ENCODE measurements at regions not wholly inside any gene's neighbourhood (a gene's known extent, or its start where the extent isn't known, plus 50 kb on each side); places are given as distances from the start of the nearest gene placed in this dataset.

DNA sequence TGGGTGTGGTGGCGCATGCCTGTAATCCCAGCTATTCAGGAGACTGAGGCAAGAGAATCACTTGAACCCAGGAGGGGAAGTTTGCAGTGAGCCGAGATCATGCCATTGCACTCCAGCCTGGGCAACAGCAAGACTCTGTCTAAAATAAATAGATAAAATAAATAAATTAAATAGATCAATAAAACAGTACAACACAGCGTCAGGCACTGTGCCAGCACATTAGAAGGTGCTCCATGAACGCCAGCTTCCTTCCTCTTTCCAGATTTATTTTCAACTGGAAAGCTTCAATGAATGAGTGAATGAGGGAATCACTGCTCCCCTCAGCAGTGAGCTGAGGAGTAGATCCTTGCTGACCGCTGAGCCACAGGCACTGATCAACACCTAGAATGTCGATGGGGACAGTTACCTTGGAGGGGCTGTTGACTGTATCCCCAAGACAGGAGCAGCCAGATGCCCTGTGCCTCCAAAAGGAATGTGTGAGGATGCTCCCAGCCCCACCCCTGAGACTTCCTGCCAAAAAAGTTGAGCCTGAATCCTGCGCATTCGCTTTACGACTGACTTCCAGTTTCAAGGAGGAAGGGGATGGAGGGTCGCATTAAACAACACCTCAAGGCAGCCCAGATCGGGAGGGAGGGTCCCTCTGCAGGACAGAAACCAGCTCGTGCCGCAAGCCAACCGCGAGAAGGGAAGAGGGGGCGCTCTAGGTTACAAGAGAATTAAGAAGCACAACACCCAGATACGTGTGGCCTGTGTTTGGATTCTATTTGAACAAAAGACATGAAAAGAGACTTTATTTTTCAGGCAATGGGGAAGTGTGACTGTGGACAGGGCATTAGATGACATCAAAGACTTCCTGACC is 54.0 kb upstream of the CNOT6 start:
- WGBS (ENCODE audit: low lambda C conversion rate), result 57% methylated on average over 17 of the region's 17 CpGs
- Histone ChIP-seq H3K9ac (no peak overlapping the region), H3K9me3 (no peaks in the 10 kb centered on the region), H3K9me2 (no peaks in the 10 kb centered on the region), H3K27me3 (ENCODE audit: insufficient read depth) (no peaks in the 10 kb centered on the region), H2AFZ (ENCODE audit: low read depth) (no peak overlapping the region), H3K4me1 (ENCODE audit: control insufficient read depth in 1 of 2, insufficient read depth in 2 of 2, low read depth in 1 of 2, low read length in 1 of 2) (no peaks in the 10 kb centered on the region), H4K20me1 (ENCODE audit: insufficient read depth) (no peaks in the 10 kb centered on the region), H3K4me3 (ENCODE audit: low read depth in 2 of 2, low read length in 1 of 2) (no peak overlapping the region), H3K27ac (ENCODE audit: low read depth in 2 of 2, low read length in 1 of 2) (no peak overlapping the region), H3F3A (replicated peaks; ENCODE audit: insufficient read depth) (no peaks in the 10 kb centered on the region), H3K36me3 (replicated peaks in 1 of 2; ENCODE audit: control insufficient read depth in 1 of 2, insufficient read depth in 2 of 2, low read length in 1 of 2) (no peaks in the 10 kb centered on the region), H3K79me2 (ENCODE audit: insufficient read depth) (no peaks in the 10 kb centered on the region), H3K4me2 (no peak overlapping the region)
- ChIA-PET POLR2A (no interaction called here), CTCF (interaction anchor here (0.8 kb wide), 1 partner anchor 13 kb away, joined by 3 read pairs; no protein-coding TSS in a partner anchor)
- no peak for DNase-seq
- TF ChIP-seq TEAD4 (IDR thresholded peaks at IDR 0.05; ENCODE audit: borderline replicate concordance, insufficient read depth) (no peak), EP300 (IDR thresholded peaks at IDR 0.05; ENCODE audit: borderline replicate concordance in 1 of 2, low read depth in 1 of 2, low read length in 1 of 2) (no peak)

DNA sequence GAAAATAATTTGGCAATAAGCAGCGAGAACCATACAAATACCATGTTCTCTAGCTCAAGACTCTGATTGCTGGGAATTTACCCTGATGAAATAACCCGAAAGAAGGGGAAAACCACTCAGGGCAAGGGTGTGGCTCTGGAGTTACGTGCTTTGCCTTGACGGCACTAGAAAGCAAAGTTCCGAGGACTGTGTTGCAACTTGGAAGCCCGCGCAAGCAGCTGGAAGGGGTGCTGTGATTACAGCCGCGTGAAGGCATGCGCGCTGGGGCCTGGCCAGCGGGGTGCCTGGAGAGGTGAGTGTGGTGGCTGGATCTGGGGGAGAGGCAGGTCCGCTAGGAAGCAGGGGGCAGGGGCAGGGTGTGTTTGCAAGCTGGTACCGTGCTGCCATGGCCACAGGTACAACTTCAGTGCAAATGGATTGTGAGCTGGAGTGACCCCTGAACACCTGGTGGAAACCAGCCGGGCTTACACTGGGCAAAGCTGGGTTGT is 52.6 kb upstream of the CNOT6 start:
- H3K4me3 ChIP-seq (ENCODE audit: low read depth in 2 of 2, low read length in 1 of 2), result no peak overlapping the region
- no peak overlapping the region for H3K27ac ChIP-seq (ENCODE audit: low read depth in 2 of 2, low read length in 1 of 2)
- no peaks in the 10 kb centered on the region for H3K36me3 ChIP-seq (replicated peaks in 1 of 2; ENCODE audit: control insufficient read depth in 1 of 2, insufficient read depth in 2 of 2, low read length in 1 of 2)
- no peaks in the 10 kb centered on the region for H3K9me2 ChIP-seq
- no peaks in the 10 kb centered on the region for H4K20me1 ChIP-seq (ENCODE audit: insufficient read depth)
- no peak for DNase-seq
- no peaks in the 10 kb centered on the region for H3F3A ChIP-seq (replicated peaks; ENCODE audit: insufficient read depth)
- no peaks in the 10 kb centered on the region for H3K4me1 ChIP-seq (ENCODE audit: control insufficient read depth in 1 of 2, insufficient read depth in 2 of 2, low read depth in 1 of 2, low read length in 1 of 2)
- H3K9ac ChIP-seq, result no peak overlapping the region
- H3K9me3 ChIP-seq, result no peaks in the 10 kb centered on the region
- H3K27me3 ChIP-seq (ENCODE audit: insufficient read depth), result no peaks in the 10 kb centered on the region
- CTCF ChIA-PET, result interaction anchor here (1.0 kb wide), 1 partner anchor 12 kb away, joined by 3 read pairs; no protein-coding TSS in a partner anchor
- POLR2A ChIA-PET, result no interaction called here
- H3K79me2 ChIP-seq (ENCODE audit: insufficient read depth), result no peaks in the 10 kb centered on the region
- no peak for TF ChIP-seq EP300 (IDR thresholded peaks at IDR 0.05; ENCODE audit: borderline replicate concordance in 1 of 2, low read depth in 1 of 2, low read length in 1 of 2)
- no peak for TF ChIP-seq ELF1 (IDR thresholded peaks at IDR 0.05)
- H2AFZ ChIP-seq (ENCODE audit: low read depth), result no peak overlapping the region
- WGBS (ENCODE audit: low lambda C conversion rate), result 51% methylated on average over 15 of the region's 15 CpGs
- H3K4me2 ChIP-seq, result no peak overlapping the region
